ENCODE measurements at regions not wholly inside any gene's neighbourhood (a gene's known extent, or its start where the extent isn't known, plus 50 kb on each side); places are given as distances from the start of the nearest gene placed in this dataset.

- Histone ChIP-seq H3K36me3 (no peaks in the 10 kb centered on the region), H3K4me3 (no peak overlapping the region), H3K27me3 (no peaks in the 10 kb centered on the region), H3K27ac (no peak overlapping the region), H3K9me3 (no peaks in the 10 kb centered on the region), H3K4me1 (peaks cover 0 to 10% (median 0%) of the 10 kb centered on the region in 4 donors)
- intact Hi-C loops (cut with DNase I; ENCODE audit: low total_unique reads): no loop called here
- no peak for DNase-seq
- TF ChIP-seq CTCF (IDR thresholded peaks at IDR 0.05): no peak
Measured at GRCh38 chr18:46275370-46275769, 171.2 kb downstream of the HAUS1 start.

GRCh38 chr18:46276748-46277147 is 172.6 kb downstream of the HAUS1 start:
- no peak for DNase-seq
- Histone ChIP-seq H3K4me3 (no peak overlapping the region), H3K27me3 (no peaks in the 10 kb centered on the region), H3K9me3 (no peaks in the 10 kb centered on the region), H3K4me1 (peaks cover 0 to 10% (median 0%) of the 10 kb centered on the region in 4 donors), H3K27ac (no peak overlapping the region), H3K36me3 (no peaks in the 10 kb centered on the region)
- intact Hi-C loops (cut with DNase I; ENCODE audit: low total_unique reads): no loop called here
- TF ChIP-seq CTCF (IDR thresholded peaks at IDR 0.05): no peak

- intact Hi-C loops (cut with DNase I; ENCODE audit: low total_unique reads): no loop called here
- DNase-seq: no peak
- TF ChIP-seq CTCF (IDR thresholded peaks at IDR 0.05): no peak
- Histone ChIP-seq H3K4me3 (no peak overlapping the region), H3K9me3 (no peaks in the 10 kb centered on the region), H3K36me3 (no peaks in the 10 kb centered on the region), H3K4me1 (peaks cover 0 to 10% (median 0%) of the 10 kb centered on the region in 4 donors), H3K27ac (no peak overlapping the region), H3K27me3 (no peaks in the 10 kb centered on the region)
Measured at GRCh38 chr18:46278481-46279465, 174.6 kb downstream of the HAUS1 start.

- no peak for TF ChIP-seq CTCF (IDR thresholded peaks at IDR 0.05)
- Histone ChIP-seq H3K9me3 (no peaks in the 10 kb centered on the region), H3K4me1 (peaks cover 0 to 10% (median 0%) of the 10 kb centered on the region in 4 donors), H3K27me3 (no peaks in the 10 kb centered on the region), H3K27ac (no peak overlapping the region), H3K36me3 (no peaks in the 10 kb centered on the region), H3K4me3 (no peak overlapping the region)
- intact Hi-C loops (cut with DNase I; ENCODE audit: low total_unique reads): loop anchor here (5.0 kb wide), 2 partner anchors 203 to 378 kb away; partner anchors contain the start of gene LOXHD1
- no peak for DNase-seq
Measured at GRCh38 chr18:46279673-46280072, 175.5 kb downstream of the HAUS1 start.

- intact Hi-C loops (cut with DNase I; ENCODE audit: low total_unique reads): loop anchor here (5.0 kb wide), 2 partner anchors 201 to 376 kb away; partner anchors contain the start of gene LOXHD1
- peak in 1 of 2 donors; percentile 36 for DNase-seq
- Histone ChIP-seq H3K4me1 (peaks cover 0 to 10% (median 0%) of the 10 kb centered on the region in 4 donors), H3K27me3 (no peaks in the 10 kb centered on the region), H3K9me3 (no peaks in the 10 kb centered on the region), H3K4me3 (no peak overlapping the region), H3K36me3 (no peaks in the 10 kb centered on the region), H3K27ac (no peak overlapping the region)
- peak; percentile 68 to 85 for TF ChIP-seq CTCF (IDR thresholded peaks at IDR 0.05)
Measured at GRCh38 chr18:46281185-46282176, 177.3 kb downstream of the HAUS1 start.
